Fibroblast of pulmonary artery (primary cell): ENCODE measurements at regions not wholly inside any gene's neighbourhood (a gene's known extent, or its start where the extent isn't known, plus 50 kb on each side); places are given as distances from the start of the nearest gene placed in this dataset.

Experiments
- DNase-seq: peaks from one replicate; pipeline ENCODE4 v3.0.0-alpha.2; 2010; ENCODE audit warnings: low read depth
- H3K4me3 ChIP-seq: replicated peaks from 2 replicates; pipeline ENCODE4 v1.5.1; 2011; ENCODE audit warnings: low read depth, mild to moderate bottlenecking, control low read depth, low read length, moderate library complexity
- CTCF ChIP-seq: IDR thresholded peaks from 2 replicates; pipeline ENCODE4 v1.5.1; 2011; ENCODE audit warnings: mild to moderate bottlenecking, control low read depth, low read length, inconsistent platforms; ENCODE audit errors: missing control alignments

DNA sequence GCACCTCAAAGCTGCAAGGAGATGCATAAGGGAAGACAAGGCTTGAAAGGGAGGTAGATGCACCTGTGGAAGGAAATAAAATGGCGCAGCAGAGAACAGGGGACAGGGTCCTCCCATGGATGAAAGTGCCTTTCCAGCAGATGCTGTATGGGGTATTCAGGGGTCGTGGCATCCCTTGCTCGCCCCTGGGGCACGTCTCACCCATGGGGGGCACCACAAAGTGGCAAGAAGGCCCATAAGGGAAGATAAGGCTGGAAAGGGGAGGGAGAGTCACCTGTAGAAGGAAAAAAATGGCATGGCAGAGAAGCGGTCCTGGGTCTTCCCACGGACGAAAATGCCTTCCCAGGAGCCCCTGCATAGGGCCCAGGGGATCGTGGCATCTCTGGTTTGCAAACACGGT lies 265.1 kb downstream of the ALG10 start:
- H3K4me3 ChIP-seq: no peak overlapping the region
- TF ChIP-seq CTCF: no peak
- DNase-seq: no peak

DNA sequence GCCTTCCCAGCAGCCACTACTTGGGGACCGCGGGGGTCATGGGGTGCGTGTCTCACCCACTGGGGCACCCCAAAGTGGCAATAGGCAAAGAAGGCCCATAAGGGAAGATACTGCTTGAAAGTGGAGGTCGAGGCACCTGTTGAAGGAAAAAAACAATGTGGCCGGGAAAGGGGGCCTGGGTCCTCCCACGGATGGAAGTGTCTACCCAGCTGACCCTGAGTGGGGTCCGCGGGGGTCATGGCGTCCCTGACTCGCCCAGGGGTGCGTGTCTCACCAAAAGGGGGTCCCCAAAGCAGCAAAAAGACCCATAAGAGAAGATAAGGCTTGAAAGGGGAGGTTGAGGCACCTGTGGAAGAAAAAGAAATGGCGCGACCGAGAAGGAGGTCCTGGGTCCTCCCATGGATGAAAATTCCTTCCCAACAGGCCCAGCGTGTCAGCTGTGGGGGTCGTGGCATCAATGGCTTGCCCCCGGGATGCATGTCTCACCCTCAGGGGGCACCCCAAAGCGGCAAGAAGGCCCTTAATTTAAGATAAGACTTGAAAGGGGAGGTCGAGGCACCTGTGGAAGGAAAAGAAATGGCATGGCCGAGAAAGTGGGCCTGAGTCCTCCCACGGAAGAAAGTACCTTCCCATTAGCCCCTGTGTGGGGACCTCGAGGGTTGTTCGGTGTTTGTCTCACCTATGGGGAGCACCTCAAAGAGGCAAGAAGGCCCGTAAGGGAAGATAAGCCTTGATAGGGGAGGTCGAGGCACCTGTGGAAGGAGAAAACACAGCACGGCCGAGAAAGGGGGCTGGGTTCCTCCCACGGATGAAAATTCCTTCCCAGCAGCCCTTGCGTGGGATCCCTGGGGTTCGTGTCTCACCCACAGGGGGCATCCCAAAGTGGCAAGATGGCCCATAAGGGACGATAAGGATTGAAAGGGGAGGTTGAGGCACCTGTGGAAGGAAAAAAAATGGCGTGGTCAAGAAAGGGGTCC lies 266.0 kb downstream of the ALG10 start:
- no peak for DNase-seq
- H3K4me3 ChIP-seq: no peak overlapping the region
- no peak for TF ChIP-seq CTCF

GRCh38 chr12:34288963-34289345 lies 266.7 kb downstream of the ALG10 start:
- DNase-seq: no peak
- TF ChIP-seq CTCF: no peak
- no peak overlapping the region for H3K4me3 ChIP-seq

- DNase-seq: no peak
- TF ChIP-seq CTCF: no peak
- H3K4me3 ChIP-seq: no peak overlapping the region
Observed at GRCh38 chr12:34289431-34290380, 267.4 kb downstream of the ALG10 start.

GRCh38 chr12:34290381-34290995 lies 268.2 kb downstream of the ALG10 start:
- TF ChIP-seq CTCF: no peak
- H3K4me3 ChIP-seq: no peak overlapping the region
- no peak for DNase-seq

GRCh38 chr12:34291001-34291400 lies 268.7 kb downstream of the ALG10 start:
- no peak overlapping the region for H3K4me3 ChIP-seq
- DNase-seq: no peak
- no peak for TF ChIP-seq CTCF
